ENCODE measurements at regions not wholly inside any gene's neighbourhood (a gene's known extent, or its start where the extent isn't known, plus 50 kb on each side); places are given as distances from the start of the nearest gene placed in this dataset.

DNA sequence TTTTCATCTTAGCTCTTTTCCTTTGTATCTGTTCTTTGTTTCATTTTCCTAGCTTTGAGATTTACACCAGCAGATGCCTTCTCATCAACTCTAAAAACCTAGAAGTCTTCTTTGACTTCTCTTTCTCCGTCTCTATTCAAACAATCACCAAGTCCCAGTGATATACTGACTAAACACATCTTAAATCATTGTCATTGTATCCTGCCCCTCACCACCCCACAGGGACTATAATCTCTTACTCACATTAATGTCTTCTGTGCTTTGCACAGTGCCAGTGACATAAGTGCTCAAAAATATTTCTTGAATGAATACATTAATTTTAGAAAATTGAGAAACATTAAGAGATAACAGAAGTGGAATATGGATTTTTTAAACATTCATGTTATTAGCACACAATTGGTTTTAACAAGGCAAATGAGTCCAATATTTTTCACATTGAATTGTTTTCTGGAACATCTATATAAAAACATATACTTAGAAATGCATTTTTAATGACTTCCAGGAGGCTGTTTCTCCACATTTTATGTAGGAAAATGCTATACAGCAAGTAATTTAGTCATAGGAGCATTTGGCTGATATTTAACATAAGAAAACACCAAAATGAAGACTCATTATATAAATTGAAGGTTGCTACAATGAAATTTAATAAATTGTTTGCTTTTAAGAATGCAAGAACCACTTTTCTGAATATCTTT lies 472.8 kb upstream of the PRICKLE1 start:
- TF ChIP-seq, protein P1, sequence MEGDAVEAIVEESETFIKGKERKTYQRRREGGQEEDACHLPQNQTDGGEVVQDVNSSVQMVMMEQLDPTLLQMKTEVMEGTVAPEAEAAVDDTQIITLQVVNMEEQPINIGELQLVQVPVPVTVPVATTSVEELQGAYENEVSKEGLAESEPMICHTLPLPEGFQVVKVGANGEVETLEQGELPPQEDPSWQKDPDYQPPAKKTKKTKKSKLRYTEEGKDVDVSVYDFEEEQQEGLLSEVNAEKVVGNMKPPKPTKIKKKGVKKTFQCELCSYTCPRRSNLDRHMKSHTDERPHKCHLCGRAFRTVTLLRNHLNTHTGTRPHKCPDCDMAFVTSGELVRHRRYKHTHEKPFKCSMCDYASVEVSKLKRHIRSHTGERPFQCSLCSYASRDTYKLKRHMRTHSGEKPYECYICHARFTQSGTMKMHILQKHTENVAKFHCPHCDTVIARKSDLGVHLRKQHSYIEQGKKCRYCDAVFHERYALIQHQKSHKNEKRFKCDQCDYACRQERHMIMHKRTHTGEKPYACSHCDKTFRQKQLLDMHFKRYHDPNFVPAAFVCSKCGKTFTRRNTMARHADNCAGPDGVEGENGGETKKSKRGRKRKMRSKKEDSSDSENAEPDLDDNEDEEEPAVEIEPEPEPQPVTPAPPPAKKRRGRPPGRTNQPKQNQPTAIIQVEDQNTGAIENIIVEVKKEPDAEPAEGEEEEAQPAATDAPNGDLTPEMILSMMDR (conservative IDR thresholded peaks at IDR 0.05; ENCODE audit: low read depth, low read length): no peak
- no peak for DNase-seq (ENCODE audit: low read depth)

GRCh38 chr12:43060742-43061141 lies 471.2 kb upstream of the PRICKLE1 start:
- TF ChIP-seq, protein P1 (conservative IDR thresholded peaks at IDR 0.05; ENCODE audit: low read depth, low read length): no peak
- no peak overlapping the region for H3K4me3 ChIP-seq (ENCODE audit: low read length)
- no peak for DNase-seq (ENCODE audit: low read depth)

More for the DNA sequence above, 472.8 kb upstream of the PRICKLE1 start:
- H3K4me3 ChIP-seq (ENCODE audit: low read length): no peak overlapping the region

DNA sequence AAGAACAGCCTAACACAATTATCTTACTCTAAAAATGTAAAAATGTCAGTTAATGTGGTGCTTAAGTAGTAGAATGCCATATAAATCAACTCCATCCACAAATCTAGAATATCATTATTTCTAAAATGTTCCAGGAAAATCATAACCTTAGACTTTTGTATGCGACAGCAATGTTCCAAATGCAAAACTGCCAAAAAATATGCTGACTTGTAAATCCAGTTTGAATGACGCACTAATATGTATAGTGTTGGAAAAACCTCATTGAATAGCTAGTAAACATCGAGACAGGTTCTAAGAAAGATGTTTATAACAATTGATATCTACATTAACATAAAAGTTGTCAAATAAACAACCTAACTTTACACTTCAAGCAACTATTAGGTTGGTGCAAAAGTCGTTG lies 469.1 kb upstream of the PRICKLE1 start:
- DNase-seq (ENCODE audit: low read depth): no peak
- no peak overlapping the region for H3K4me3 ChIP-seq (ENCODE audit: low read length)
- TF ChIP-seq, protein P1 (conservative IDR thresholded peaks at IDR 0.05; ENCODE audit: low read depth, low read length): no peak

DNA sequence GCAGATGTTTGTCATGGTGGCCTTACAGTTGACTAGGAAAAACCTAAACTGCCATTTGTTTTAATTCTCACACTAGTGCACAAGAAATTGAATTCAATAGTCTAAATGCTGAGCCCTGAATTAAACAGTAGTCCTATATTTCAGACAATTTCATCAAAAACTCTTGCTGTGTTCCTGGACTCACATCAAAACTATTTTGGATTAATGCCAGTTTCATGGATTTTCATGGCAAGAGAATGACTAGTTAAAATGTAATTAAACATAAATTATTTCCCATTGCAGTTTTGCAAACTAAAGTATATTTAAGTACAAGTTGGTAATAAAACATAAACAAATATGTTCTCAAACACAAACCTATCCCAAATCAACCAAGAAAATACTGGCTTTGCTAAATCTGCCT lies 468.0 kb upstream of the PRICKLE1 start:
- no peak overlapping the region for H3K4me3 ChIP-seq (ENCODE audit: low read length)
- TF ChIP-seq, protein P1 (conservative IDR thresholded peaks at IDR 0.05; ENCODE audit: low read depth, low read length): no peak
- DNase-seq (ENCODE audit: low read depth): peak; percentile 47

DNA sequence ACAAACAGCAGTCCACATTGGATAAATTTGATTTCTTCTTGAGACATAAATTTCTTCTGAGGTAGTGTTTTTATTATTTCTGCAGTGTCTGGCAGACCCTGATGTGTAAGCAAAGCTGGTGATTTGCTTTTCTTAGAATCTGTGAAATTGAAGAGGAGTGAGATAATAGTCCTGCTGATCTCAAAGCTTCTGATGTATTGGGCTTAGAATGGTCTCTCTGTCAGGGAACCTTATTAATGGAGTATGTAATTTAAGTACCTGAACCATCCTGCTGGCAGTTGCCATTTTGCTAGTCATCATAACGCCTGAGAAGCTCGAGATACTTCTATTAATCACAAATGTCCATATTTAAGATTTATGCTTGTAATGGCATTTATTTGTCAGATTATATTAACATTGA lies 464.5 kb upstream of the PRICKLE1 start:
- no peak overlapping the region for H3K4me3 ChIP-seq (ENCODE audit: low read length)
- DNase-seq (ENCODE audit: low read depth): no peak
- TF ChIP-seq, protein P1 (conservative IDR thresholded peaks at IDR 0.05; ENCODE audit: low read depth, low read length): no peak

DNA sequence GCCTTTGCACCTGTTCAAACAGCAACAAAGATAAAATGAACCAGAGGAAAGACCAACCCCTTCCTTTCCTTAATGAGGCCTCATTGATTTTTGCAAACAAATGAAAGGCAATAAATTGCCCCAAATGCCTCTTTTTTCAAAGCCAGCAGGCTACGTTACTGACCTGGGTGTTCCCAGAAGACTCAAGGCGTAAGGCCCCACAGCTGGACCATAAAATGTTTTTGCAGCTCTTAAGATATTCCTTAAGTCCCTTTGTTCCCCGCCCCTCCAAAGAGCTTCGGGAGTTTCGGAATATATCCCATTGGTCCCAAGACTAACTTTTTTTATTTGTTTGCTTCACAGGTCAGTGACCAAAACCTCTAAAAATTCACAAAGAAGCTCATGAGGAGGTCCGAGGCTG lies 462.9 kb upstream of the PRICKLE1 start:
- TF ChIP-seq, protein P1 (conservative IDR thresholded peaks at IDR 0.05; ENCODE audit: low read depth, low read length): no peak
- H3K4me3 ChIP-seq (ENCODE audit: low read length): no peak overlapping the region
- DNase-seq (ENCODE audit: low read depth): no peak

DNA sequence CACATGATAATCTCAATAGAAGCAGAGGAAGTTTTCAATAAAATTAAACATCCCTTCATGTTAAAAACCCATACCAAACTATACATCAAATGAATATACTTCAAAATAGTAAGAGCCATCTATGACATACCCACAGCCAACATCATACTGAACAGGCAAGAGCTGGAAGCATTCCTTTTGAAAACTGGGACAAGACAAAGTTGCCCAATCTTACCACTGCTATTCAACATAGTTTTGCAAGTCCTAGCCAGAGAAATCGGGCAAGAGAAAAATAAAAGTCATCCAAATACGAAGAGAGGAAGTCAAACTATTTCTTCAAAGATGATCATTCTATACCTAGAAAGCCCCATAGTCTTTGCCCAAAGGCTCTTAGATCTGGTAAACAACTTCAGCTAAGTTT lies 454.7 kb upstream of the PRICKLE1 start:
- no peak for DNase-seq (ENCODE audit: low read depth)
- TF ChIP-seq, protein P1 (conservative IDR thresholded peaks at IDR 0.05; ENCODE audit: low read depth, low read length): no peak

More for the DNA sequence above, 454.7 kb upstream of the PRICKLE1 start:
- H3K4me3 ChIP-seq (ENCODE audit: low read length): no peak overlapping the region

Data from retinal pigment epithelial cell (primary cell).